MCF 10A (cell line): ENCODE measurements at regions not wholly inside any gene's neighbourhood (a gene's known extent, or its start where the extent isn't known, plus 50 kb on each side); places are given as distances from the start of the nearest gene placed in this dataset.
A peak's percentile ranks its signal among the peaks of the same experiment; 100 is the strongest.

ENCODE experiments used
- BruUV-seq: library from RNA; stranded (reverse); fragments of 400-500 nt; replicated peaks from 2 replicates; lab custom pipeline; 2021; lab: Mats Ljungman, UMichigan
- CTCF ChIA-PET: fragments of 300-600 bp; sonication (Branson Sonifier 250); formaldehyde crosslinking; extraction: SDS; loops from one replicate; lab custom pipeline; 2021; ENCODE audit warnings: antibody characterized with exemption, inconsistent platforms; lab: Yijun Ruan, JAX
- POLR2A ChIA-PET: fragments of 300-600, 350-650 bp; sonication (Branson Sonifier 250); formaldehyde crosslinking; extraction: SDS; loops from one replicate; lab custom pipeline; 2020; ENCODE audit warnings: antibody characterized with exemption, inconsistent platforms; lab: Yijun Ruan, JAX
- DNase-seq: peaks from one replicate; pipeline ENCODE4 v3.0.0-alpha.2; 2018; ENCODE audit not compliant: unreplicated experiment
- H3K27ac Mint-ChIP-seq: one replicate; pipeline ENCODE4 v1.8.0; 2022; ENCODE audit warnings: mild to moderate bottlenecking, low read depth, mixed read lengths; ENCODE audit not compliant: unreplicated experiment
- H3K27me3 Mint-ChIP-seq: one replicate; pipeline ENCODE4 v1.8.0; 2022; ENCODE audit warnings: mixed read lengths; ENCODE audit not compliant: insufficient read depth, unreplicated experiment
- H3K36me3 Mint-ChIP-seq: one replicate; pipeline ENCODE4 v1.8.0; 2022; ENCODE audit warnings: mild to moderate bottlenecking, moderate library complexity, mixed read lengths; ENCODE audit not compliant: insufficient read depth, unreplicated experiment
- H3K4me1 Mint-ChIP-seq: one replicate; pipeline ENCODE4 v1.8.0; 2022; ENCODE audit warnings: mixed read lengths; ENCODE audit not compliant: insufficient read depth, unreplicated experiment
- H3K4me3 Mint-ChIP-seq: one replicate; pipeline ENCODE4 v1.8.0; 2022; ENCODE audit warnings: mild to moderate bottlenecking, moderate library complexity, mixed read lengths; ENCODE audit not compliant: unreplicated experiment
- H3K9me3 Mint-ChIP-seq: one replicate; pipeline ENCODE4 v1.8.0; 2022; ENCODE audit warnings: mixed read lengths; ENCODE audit not compliant: unreplicated experiment
- CTCF ChIP-seq: fragments of 200-600 bp; IDR thresholded peaks from one replicate; pipeline ENCODE4 v1.8.0; 2022; ENCODE audit warnings: antibody characterized with exemption, mild to moderate bottlenecking; ENCODE audit not compliant: unreplicated experiment
- intact Hi-C: fragments of 100-400 bp; cut with micrococcal nuclease; formaldehyde crosslinking; loops from 2 replicates; pipeline ENCODE4 v1.14.1; 2022

GRCh38 chr2:437756-438393 is 150.0 kb upstream of the ALKAL2 start:
- no peak overlapping the region for H3K27ac Mint-ChIP-seq
- peak; percentile 16 for DNase-seq
- H3K9me3 Mint-ChIP-seq: no peaks in the 10 kb centered on the region
- CTCF ChIA-PET: interaction anchor here (0.7 to 1.5 kb wide), 2 partner anchors 31 to 200 kb away, joined by 3 to 5 read pairs; no protein-coding TSS in a partner anchor
- H3K4me1 Mint-ChIP-seq: peaks cover 15% of the 10 kb centered on the region
- H3K4me3 Mint-ChIP-seq: peak overlapping the region; percentile 38
- H3K36me3 Mint-ChIP-seq: no peaks in the 10 kb centered on the region
- POLR2A ChIA-PET: interaction anchor here (1.4 to 1.5 kb wide), 2 partner anchors 13 to 180 kb away, joined by 3 to 5 read pairs; no protein-coding TSS in a partner anchor
- no peaks in the 10 kb centered on the region for H3K27me3 Mint-ChIP-seq
- no peak for TF ChIP-seq CTCF
- no TSS peak for BruUV-seq
- intact Hi-C loops: no loop called here

- Mint-ChIP-seq H3K36me3 (no peaks in the 10 kb centered on the region), H3K4me3 (no peak overlapping the region), H3K4me1 (peaks cover 15% of the 10 kb centered on the region), H3K9me3 (no peaks in the 10 kb centered on the region), H3K27ac (no peak overlapping the region), H3K27me3 (no peaks in the 10 kb centered on the region)
- no peak for TF ChIP-seq CTCF
- no peak for DNase-seq
- no TSS peak for BruUV-seq
- intact Hi-C loops: no loop called here
- POLR2A ChIA-PET: interaction anchor here (0.7 to 1.5 kb wide), 3 partner anchors 12 to 179 kb away, joined by 3 to 5 read pairs (median 3); no protein-coding TSS in a partner anchor
- CTCF ChIA-PET: interaction anchor here (0.8 to 1.5 kb wide), 3 partner anchors 21 to 200 kb away, joined by 4 to 5 read pairs (median 5); no protein-coding TSS in a partner anchor
Measured at GRCh38 chr2:437180-437579, 149.3 kb upstream of the ALKAL2 start.

- H3K27me3 Mint-ChIP-seq: no peaks in the 10 kb centered on the region
- no peaks in the 10 kb centered on the region for H3K36me3 Mint-ChIP-seq
- intact Hi-C loops: no loop called here
- CTCF ChIA-PET: no interaction called here
- no peak for DNase-seq
- POLR2A ChIA-PET: no interaction called here
- no peak for TF ChIP-seq CTCF
- H3K27ac Mint-ChIP-seq: no peak overlapping the region
- BruUV-seq: no TSS peak
- no peaks in the 10 kb centered on the region for H3K9me3 Mint-ChIP-seq
- H3K4me1 Mint-ChIP-seq: peaks cover 15% of the 10 kb centered on the region
- H3K4me3 Mint-ChIP-seq: no peak overlapping the region
Measured at GRCh38 chr2:436205-436604, 148.3 kb upstream of the ALKAL2 start.

GRCh38 chr2:434625-435024 is 146.7 kb upstream of the ALKAL2 start:
- intact Hi-C loops: no loop called here
- Mint-ChIP-seq H3K4me3 (no peak overlapping the region), H3K36me3 (no peaks in the 10 kb centered on the region), H3K9me3 (no peaks in the 10 kb centered on the region), H3K27me3 (no peaks in the 10 kb centered on the region), H3K27ac (no peak overlapping the region), H3K4me1 (peaks cover 15% of the 10 kb centered on the region)
- ChIA-PET CTCF (interaction anchor here (0.7 kb wide), 1 partner anchor 1116 kb away, joined by 4 read pairs; no protein-coding TSS in a partner anchor), POLR2A (no interaction called here)
- BruUV-seq: no TSS peak
- no peak for TF ChIP-seq CTCF
- no peak for DNase-seq
